GM12892 (cell line): ENCODE measurements at regions not wholly inside any gene's neighbourhood (a gene's known extent, or its start where the extent isn't known, plus 50 kb on each side); places are given as distances from the start of the nearest gene placed in this dataset.

ENCODE experiments used
- POLR2A ChIP-seq: IDR thresholded peaks from 2 replicates; pipeline ENCODE4 v1.6.1; 2011; ENCODE audit warnings: low read depth, low read length, control low read depth
- TAF1 ChIP-seq: IDR thresholded peaks from 2 replicates; pipeline ENCODE4 v1.6.1; 2011; ENCODE audit warnings: low read depth, mild to moderate bottlenecking, control low read depth, low read length, borderline replicate concordance

- no peak for TF ChIP-seq TAF1
- TF ChIP-seq POLR2A: no peak
Measured at GRCh38 chr9:105832096-105832710, 137.9 kb downstream of the TMEM38B start.
